PC-3 (cell line): ENCODE measurements at regions not wholly inside any gene's neighbourhood (a gene's known extent, or its start where the extent isn't known, plus 50 kb on each side); places are given as distances from the start of the nearest gene placed in this dataset.
"Not testable (repeated sequence)": the region's sequence is repeated elsewhere in the genome, so short reads cannot be mapped to it uniquely, and the experiment has no call there.

Experiments
- ATAC-seq: fragments of 200-7000 bp; cut with Tn5 transposase; 2 replicates; pipeline ENCODE4 v1.9.1; 2020; ENCODE audit warnings: mild to moderate bottlenecking, moderate library complexity
- BruUV-seq: library from RNA; stranded (reverse); fragments of 400-500 nt; replicated peaks from 2 replicates; lab custom pipeline; 2021; lab: Mats Ljungman, UMichigan
- CTCF ChIA-PET: fragments of 300-600 bp; sonication (Branson Sonifier 250); formaldehyde crosslinking; loops from one replicate; lab custom pipeline; 2022; ENCODE audit warnings: antibody characterized with exemption; lab: Charles Lee
- POLR2A ChIA-PET: fragments of 300-600 bp; sonication (Branson Sonifier 250); formaldehyde crosslinking; loops from one replicate; lab custom pipeline; 2022; ENCODE audit warnings: antibody characterized with exemption; ENCODE audit not compliant: unreplicated experiment; lab: Charles Lee
- DNase-seq: peaks from one replicate; pipeline ENCODE4 v3.0.0-alpha.2; 2015
- H2AFZ ChIP-seq: fragments of 300-600 bp; sonication (generic); 2 replicates; pipeline ENCODE4 v1.6.0; 2016; ENCODE audit warnings: antibody characterized with exemption, low read length
- H3F3A ChIP-seq: fragments of 300-600 bp; sonication (generic); one replicate; pipeline ENCODE4 v1.6.0; 2017; ENCODE audit warnings: antibody characterized with exemption, low read length, control low read depth, mild to moderate bottlenecking; ENCODE audit not compliant: unreplicated experiment
- H3K27ac ChIP-seq: fragments of 300-600 bp; sonication (generic); 2 replicates; pipeline ENCODE4 v1.5.1; 2016; ENCODE audit warnings: mild to moderate bottlenecking, low read length
- H3K27me3 ChIP-seq: fragments of 300-600 bp; sonication (generic); 2 replicates; pipeline ENCODE4 v1.6.1; 2016; ENCODE audit warnings: low read length, mixed read lengths
- H3K36me3 ChIP-seq: fragments of 300-600 bp; sonication (generic); 2 replicates; pipeline ENCODE4 v1.6.1; 2016; ENCODE audit warnings: low read depth, mixed run types, low read length, mixed read lengths
- H3K4me1 ChIP-seq: fragments of 300-600 bp; sonication (generic); 2 replicates; pipeline ENCODE4 v1.5.1; 2016; ENCODE audit warnings: low read length; ENCODE audit not compliant: insufficient read depth
- H3K4me2 ChIP-seq: fragments of 300-600 bp; sonication (generic); 2 replicates; pipeline ENCODE4 v1.6.0; 2016; ENCODE audit warnings: low read length
- H3K4me3 ChIP-seq: fragments of 300-600 bp; sonication (generic); 2 replicates; pipeline ENCODE4 v1.5.1; 2016; ENCODE audit warnings: mild to moderate bottlenecking, low read length, mixed read lengths
- H3K79me2 ChIP-seq: fragments of 300-600 bp; sonication (generic); 2 replicates; pipeline ENCODE4 v1.6.1; 2017; ENCODE audit warnings: low read length, mixed read lengths
- H3K9ac ChIP-seq: fragments of 300-600 bp; sonication (generic); 2 replicates; pipeline ENCODE4 v1.6.0; 2016; ENCODE audit warnings: mild to moderate bottlenecking, low read length
- H3K9me2 ChIP-seq: fragments of 300-600 bp; sonication (generic); replicated peaks from 2 replicates; pipeline ENCODE4 v1.6.1; 2016; ENCODE audit warnings: mixed run types, low read length, mixed read lengths
- H3K9me3 ChIP-seq: fragments of 300-600 bp; sonication (generic); 2 replicates; pipeline ENCODE4 v1.6.1; 2016; ENCODE audit warnings: low read length, mixed read lengths
- H4K20me1 ChIP-seq: fragments of 300-600 bp; sonication (generic); 2 replicates; pipeline ENCODE4 v1.6.1; 2016; ENCODE audit warnings: low read length, mixed read lengths
- intact Hi-C: fragments of 100-400 bp; cut with micrococcal nuclease; formaldehyde crosslinking; loops from 2 replicates; pipeline ENCODE4 v1.9.0; 2023
- TF ChIP-seq, protein P1 (sequence below): fragments of 300-600 bp; sonication (generic); conservative IDR thresholded peaks from 2 replicates; pipeline ENCODE4 v1.5.1; 2017; ENCODE audit warnings: antibody characterized with exemption, low read depth, mild to moderate bottlenecking, low read length

DNA sequence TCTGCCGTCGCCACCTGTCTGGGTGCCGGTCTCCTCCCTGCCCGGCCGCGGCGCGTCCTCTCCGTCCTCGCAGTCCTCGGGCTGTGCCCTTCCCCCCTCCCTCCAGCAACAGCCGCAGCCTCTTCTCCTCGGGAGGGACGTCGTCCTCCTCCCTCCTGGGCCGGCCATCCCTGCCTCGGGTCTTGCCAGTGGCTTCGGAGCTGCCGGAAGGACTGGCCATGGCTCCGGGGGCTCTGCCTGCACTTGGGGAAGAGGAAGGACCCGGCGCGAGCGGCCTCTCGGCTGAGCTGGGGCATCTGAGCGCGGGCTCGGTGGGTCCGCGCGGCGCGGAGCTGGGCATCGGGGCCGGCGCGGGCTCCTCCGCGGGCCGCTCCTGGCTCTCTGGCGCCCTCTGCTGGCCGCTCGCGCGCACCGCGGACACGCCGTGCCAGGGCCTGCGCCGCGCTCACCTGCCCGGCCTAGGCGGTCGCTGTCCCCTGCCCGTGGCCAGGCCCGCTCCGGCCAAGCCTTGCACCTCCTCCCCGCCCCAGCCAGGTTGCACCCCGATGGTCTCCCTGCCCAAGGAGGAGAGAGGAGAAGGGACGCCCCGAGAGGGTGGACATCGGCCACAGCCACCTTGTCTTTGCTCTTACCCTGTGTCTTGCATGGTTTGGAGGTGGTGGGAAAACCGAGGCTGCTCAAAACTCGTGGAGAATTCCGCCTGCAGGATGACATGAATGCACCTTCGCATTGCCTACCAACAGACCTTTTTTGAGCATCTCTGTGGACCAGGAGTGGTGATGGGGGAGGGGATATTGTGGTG, 83.9 kb upstream of the FRG2C start:
- BruUV-seq, H3K36me3 ChIP-seq, H3K27me3 ChIP-seq, H3K27ac ChIP-seq, H3K9ac ChIP-seq, POLR2A ChIA-PET, H4K20me1 ChIP-seq, intact Hi-C loops, H3F3A ChIP-seq, H3K9me3 ChIP-seq, H3K79me2 ChIP-seq, CTCF ChIA-PET, H3K4me1 ChIP-seq, H3K9me2 ChIP-seq: not testable (repeated sequence)
- Histone ChIP-seq H3K4me3 (peak overlapping the region; percentile 57; the same call in 1 of the 2 replicates), H3K4me2 (peak overlapping the region; percentile 79), H2AFZ (peak overlapping the region; percentile 81)
- TF ChIP-seq, protein P1, sequence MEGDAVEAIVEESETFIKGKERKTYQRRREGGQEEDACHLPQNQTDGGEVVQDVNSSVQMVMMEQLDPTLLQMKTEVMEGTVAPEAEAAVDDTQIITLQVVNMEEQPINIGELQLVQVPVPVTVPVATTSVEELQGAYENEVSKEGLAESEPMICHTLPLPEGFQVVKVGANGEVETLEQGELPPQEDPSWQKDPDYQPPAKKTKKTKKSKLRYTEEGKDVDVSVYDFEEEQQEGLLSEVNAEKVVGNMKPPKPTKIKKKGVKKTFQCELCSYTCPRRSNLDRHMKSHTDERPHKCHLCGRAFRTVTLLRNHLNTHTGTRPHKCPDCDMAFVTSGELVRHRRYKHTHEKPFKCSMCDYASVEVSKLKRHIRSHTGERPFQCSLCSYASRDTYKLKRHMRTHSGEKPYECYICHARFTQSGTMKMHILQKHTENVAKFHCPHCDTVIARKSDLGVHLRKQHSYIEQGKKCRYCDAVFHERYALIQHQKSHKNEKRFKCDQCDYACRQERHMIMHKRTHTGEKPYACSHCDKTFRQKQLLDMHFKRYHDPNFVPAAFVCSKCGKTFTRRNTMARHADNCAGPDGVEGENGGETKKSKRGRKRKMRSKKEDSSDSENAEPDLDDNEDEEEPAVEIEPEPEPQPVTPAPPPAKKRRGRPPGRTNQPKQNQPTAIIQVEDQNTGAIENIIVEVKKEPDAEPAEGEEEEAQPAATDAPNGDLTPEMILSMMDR: peak; percentile 52; the same call in 1 of the 2 replicates
- ATAC-seq (peak; percentile 86), DNase-seq (peak; percentile 47)

DNA sequence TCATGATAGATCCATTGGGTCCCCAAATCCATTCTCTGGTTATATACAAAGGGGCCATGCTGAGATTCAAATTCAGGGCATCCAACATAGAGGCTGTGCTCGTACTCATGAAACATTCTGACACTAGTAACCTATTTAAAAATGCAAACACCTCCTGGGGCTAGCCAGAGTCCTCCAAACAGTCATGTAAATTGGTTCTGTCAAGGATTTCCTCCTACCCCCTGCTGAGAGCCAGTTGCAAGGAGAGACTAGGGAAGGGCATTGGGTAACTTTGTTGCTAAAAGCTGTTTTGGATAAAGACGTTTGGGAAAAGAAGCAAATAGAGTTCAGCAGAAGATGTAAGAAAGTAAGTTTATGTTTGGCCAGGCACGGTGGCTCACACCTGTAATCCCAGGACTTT, 81.6 kb upstream of the FRG2C start:
- intact Hi-C loops, H3K9me3 ChIP-seq, H3K27ac ChIP-seq, POLR2A ChIA-PET, CTCF ChIA-PET, H3K4me1 ChIP-seq, DNase-seq, H3K27me3 ChIP-seq, H3F3A ChIP-seq, H3K9ac ChIP-seq, H3K4me2 ChIP-seq, H2AFZ ChIP-seq, H4K20me1 ChIP-seq, H3K9me2 ChIP-seq, H3K36me3 ChIP-seq, H3K79me2 ChIP-seq, BruUV-seq, H3K4me3 ChIP-seq, ATAC-seq: not testable (repeated sequence)

DNA sequence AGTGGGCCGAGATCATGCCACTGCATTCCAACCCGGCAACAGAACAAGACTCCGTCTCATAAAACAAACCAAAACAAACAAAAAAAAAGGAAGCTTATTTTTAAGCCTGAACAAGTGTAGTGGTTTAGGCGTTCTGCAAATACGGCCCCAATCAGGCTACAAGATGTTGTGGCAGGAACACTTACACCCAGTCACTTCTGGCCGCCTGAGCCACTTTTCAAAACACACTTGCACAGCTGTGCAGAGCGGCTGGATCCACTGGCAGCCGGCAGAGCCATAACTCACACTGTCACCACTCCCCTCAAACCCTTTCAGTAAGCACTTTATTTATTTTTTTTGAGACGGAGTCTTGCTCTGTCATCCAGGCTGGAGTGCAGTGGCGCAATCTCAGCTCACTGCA, 81.0 kb upstream of the FRG2C start:
- DNase-seq, H3K4me1 ChIP-seq, H3K27ac ChIP-seq, H3K9ac ChIP-seq, H3K79me2 ChIP-seq, POLR2A ChIA-PET, intact Hi-C loops, ATAC-seq, H3K9me3 ChIP-seq, H4K20me1 ChIP-seq, H2AFZ ChIP-seq, H3F3A ChIP-seq, H3K27me3 ChIP-seq, BruUV-seq, H3K4me2 ChIP-seq, H3K9me2 ChIP-seq, H3K4me3 ChIP-seq, H3K36me3 ChIP-seq, CTCF ChIA-PET: not testable (repeated sequence)

DNA sequence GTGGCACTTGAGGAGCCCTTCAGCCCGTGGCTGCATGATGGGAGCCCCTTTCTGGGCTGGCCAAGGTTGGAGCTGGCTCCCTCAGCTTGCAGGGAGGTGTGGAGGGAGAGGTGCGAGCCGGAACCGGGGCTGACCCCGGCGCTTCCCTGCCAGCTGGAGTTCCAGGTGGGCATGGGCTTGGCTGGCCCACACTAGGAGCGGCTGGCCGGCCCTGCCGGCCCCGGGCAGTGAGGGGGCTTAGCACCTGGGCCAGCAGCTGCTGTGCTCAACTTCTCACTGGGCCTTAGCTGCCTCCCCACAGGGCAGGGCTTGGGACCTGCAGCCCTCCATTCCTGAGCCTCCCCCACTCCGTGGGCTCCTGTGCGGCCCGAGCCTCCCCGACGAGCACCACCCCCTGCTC, 76.4 kb upstream of the FRG2C start:
- H3F3A ChIP-seq, H3K9me2 ChIP-seq, BruUV-seq, H3K9ac ChIP-seq, POLR2A ChIA-PET, H3K4me3 ChIP-seq, H2AFZ ChIP-seq, H3K27ac ChIP-seq, H3K79me2 ChIP-seq, DNase-seq, H4K20me1 ChIP-seq, intact Hi-C loops, H3K4me2 ChIP-seq, ATAC-seq, H3K4me1 ChIP-seq, H3K9me3 ChIP-seq, H3K27me3 ChIP-seq, H3K36me3 ChIP-seq, CTCF ChIA-PET: not testable (repeated sequence)

DNA sequence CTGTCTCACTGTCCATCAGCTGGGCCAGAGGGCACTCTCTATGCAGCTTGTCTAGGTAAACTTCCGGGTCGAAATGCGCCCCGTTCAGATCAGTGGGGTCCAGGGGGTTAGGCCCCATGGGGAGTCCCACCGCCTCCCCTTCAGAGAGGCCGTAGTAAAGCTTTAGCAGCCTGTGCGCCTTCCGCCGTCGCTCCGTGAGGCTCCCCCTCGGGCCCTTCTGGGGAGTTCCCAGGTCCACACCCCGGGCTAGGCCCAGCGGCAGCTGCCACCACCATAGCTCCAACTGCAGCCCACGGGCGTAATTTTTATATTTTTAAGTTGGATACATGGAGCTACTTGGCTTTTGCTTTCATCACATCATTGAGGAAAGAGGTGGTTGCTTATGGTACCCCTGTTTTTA, 73.7 kb upstream of the FRG2C start:
- H3K27ac ChIP-seq, H3K9me3 ChIP-seq, H4K20me1 ChIP-seq, BruUV-seq, H3K4me1 ChIP-seq, H3K27me3 ChIP-seq, H3K9me2 ChIP-seq, H3F3A ChIP-seq, CTCF ChIA-PET, H3K9ac ChIP-seq, H2AFZ ChIP-seq, ATAC-seq, H3K4me2 ChIP-seq, H3K36me3 ChIP-seq, H3K4me3 ChIP-seq, H3K79me2 ChIP-seq, POLR2A ChIA-PET, DNase-seq, intact Hi-C loops: not testable (repeated sequence)
